ENCODE measurements at regions not wholly inside any gene's neighbourhood (a gene's known extent, or its start where the extent isn't known, plus 50 kb on each side); places are given as distances from the start of the nearest gene placed in this dataset.
"Not testable (repeated sequence)": the region's sequence is repeated elsewhere in the genome, so short reads cannot be mapped to it uniquely, and the experiment has no call there.

DNA sequence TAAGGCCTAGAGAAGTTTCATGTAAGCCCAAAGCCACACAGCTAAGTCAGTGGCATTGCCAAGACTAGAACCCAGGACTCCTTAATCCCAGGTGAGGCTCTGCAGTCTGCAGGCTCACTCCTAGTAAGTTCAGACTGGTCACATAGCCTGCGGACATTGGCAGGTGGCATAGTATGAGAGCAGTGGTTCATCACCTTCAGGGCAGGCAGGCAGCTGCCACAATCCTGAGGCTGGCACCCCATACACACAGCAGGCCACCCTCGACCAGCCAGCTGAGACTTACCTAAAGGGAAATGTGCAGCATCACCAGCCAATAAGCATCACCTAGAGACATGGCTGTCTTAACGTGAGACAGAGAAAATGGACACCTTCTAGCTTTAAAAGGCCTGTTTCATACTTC is 231.6 kb upstream of the UBASH3B start:
- TF ChIP-seq JUND (IDR thresholded peaks at IDR 0.05; ENCODE audit: low read depth): no peak
- in situ Hi-C loops (cut with HindIII; ENCODE audit: low pct_unique_long_range_greater_than_20kb, low sequenced_read_pairs): no loop called here
- no peak for DNase-seq (ENCODE audit: low read depth in 1 of 2, low spot score in 1 of 2)

DNA sequence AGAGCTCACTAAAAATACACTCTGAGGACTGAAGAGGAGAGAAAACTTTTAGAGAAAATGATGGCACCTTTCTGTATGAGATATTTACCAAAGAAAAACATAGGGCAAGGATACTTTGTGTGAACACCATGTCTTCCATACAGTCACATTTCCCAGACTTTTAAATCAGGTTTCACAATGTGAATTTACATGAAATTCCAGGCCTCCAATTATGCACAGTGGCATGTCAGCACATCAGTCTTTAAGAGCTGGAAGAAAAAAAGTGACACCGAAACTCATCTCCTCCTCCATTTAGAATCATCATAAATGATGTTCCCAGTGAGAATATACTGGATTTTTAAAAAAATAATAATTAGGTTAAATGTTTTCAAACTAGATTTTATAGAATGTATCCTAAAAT is 232.2 kb upstream of the UBASH3B start:
- DNase-seq (ENCODE audit: low read depth in 1 of 2, low spot score in 1 of 2): no peak
- in situ Hi-C loops (cut with HindIII; ENCODE audit: low pct_unique_long_range_greater_than_20kb, low sequenced_read_pairs): no loop called here
- TF ChIP-seq JUND (IDR thresholded peaks at IDR 0.05; ENCODE audit: low read depth): no peak

DNA sequence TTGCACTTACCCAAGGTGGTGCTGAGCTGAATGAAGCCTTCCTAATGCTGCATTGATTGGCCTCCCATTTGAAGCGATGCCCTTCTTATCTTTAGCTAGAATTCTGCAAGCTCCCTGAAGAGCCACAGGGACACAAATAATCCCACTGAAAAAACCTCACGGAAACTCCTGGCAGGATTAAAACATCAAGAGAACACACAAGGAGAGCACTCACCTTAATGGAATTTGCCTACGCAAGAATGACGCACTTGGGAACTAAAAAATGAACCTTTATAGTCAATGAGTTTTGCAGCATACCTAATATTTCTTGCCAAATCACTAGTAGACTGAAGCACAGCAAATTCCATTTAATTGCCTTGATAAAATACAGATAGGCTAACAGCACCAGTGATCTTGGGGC is 232.8 kb upstream of the UBASH3B start:
- TF ChIP-seq JUND (IDR thresholded peaks at IDR 0.05; ENCODE audit: low read depth): no peak
- in situ Hi-C loops (cut with HindIII; ENCODE audit: low pct_unique_long_range_greater_than_20kb, low sequenced_read_pairs): no loop called here
- no peak for DNase-seq (ENCODE audit: low read depth in 1 of 2, low spot score in 1 of 2)

DNA sequence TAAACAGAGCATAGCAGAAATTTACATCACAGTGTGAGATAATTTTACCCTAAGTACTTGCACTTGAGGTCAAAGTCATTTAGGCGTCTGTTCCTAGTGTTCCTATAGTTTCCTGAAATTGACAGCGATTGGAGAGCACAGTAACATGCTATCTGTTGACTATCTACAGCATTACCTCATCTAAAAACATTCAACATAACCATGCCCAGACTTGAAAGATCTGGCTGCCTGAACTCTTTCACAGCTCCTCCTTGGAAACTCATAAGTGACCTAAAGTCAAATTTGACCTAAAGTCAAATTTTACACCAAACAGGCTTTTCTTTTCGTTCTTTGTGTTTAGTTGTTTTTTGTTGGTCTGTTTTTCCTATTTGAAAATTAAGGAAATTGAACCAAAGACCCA is 233.8 kb upstream of the UBASH3B start:
- in situ Hi-C loops (cut with HindIII; ENCODE audit: low pct_unique_long_range_greater_than_20kb, low sequenced_read_pairs): no loop called here
- TF ChIP-seq JUND (IDR thresholded peaks at IDR 0.05; ENCODE audit: low read depth): no peak
- DNase-seq (ENCODE audit: low read depth in 1 of 2, low spot score in 1 of 2): no peak

DNA sequence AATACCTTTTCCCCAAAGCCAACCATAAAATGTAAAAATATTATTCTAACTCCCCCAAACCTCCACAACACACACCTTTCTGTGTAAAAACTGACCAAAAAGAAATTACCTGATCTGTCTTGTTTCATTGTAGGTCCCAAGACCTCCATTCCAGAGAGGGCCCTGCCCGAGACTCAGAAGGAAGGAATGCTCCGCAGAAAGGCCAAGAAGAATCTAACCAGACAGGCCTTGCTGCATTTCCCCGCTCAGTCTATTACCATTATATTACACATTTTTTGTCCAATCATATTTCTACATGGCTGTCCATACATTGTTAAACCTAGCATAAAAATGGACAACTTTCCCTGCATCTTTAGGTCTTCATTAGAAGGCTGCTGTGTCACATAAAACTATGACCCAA is 237.5 kb upstream of the UBASH3B start:
- DNase-seq (ENCODE audit: low read depth in 1 of 2, low spot score in 1 of 2): no peak
- in situ Hi-C loops (cut with HindIII; ENCODE audit: low pct_unique_long_range_greater_than_20kb, low sequenced_read_pairs): no loop called here
- no peak for TF ChIP-seq JUND (IDR thresholded peaks at IDR 0.05; ENCODE audit: low read depth)

DNA sequence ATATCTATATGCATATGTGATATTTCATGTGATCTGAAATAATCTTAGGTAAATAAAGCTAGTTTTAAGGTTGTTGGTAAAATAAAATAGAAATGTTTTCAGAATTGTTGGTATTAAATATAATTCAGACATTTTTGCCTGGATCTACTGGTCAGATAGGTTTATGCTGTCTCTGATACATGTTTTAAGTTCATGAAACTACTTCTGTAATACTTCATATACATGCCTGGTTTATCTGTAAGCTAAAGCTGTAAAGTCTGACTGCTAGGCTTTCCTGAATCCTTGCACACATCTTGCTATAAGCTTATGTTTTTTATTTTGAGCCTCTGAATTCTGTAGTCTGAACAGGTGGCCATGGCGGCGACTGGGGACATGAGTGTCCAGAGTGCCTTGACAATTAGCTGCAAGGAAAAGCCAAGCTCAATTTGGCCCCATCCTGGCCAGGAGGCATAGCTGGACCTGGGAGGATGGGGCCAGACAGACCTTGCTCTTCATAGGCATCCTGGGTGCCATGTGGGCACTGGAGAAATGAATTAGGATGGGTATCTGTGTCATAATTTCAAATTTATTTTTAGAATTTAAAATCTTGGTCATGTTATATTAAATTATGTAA is 241.0 kb upstream of the UBASH3B start:
- no peak for DNase-seq (ENCODE audit: low read depth in 1 of 2, low spot score in 1 of 2)
- in situ Hi-C loops (cut with HindIII; ENCODE audit: low pct_unique_long_range_greater_than_20kb, low sequenced_read_pairs): no loop called here
- TF ChIP-seq JUND (IDR thresholded peaks at IDR 0.05; ENCODE audit: low read depth): no peak

DNA sequence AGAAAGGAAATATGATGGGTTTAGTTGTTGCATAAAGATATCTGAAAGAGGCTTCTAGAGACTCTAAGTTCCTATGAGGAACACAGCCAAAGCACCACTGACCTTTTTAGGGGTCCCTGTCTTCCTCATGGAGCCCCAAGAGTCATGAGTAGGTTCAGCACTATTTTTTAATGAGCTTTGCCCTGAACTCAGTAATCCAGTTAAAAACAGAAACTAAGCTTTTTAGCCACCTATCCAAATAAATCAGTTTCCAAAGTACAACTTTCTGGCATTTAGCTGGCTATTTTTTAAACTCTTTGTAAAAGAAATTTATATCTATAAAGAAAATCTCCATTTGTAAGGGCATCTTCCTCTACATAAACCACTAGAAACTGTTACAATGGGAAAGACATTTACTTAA is 241.8 kb upstream of the UBASH3B start:
- in situ Hi-C loops (cut with HindIII; ENCODE audit: low pct_unique_long_range_greater_than_20kb, low sequenced_read_pairs): no loop called here
- no peak for DNase-seq (ENCODE audit: low read depth in 1 of 2, low spot score in 1 of 2)
- no peak for TF ChIP-seq JUND (IDR thresholded peaks at IDR 0.05; ENCODE audit: low read depth)

DNA sequence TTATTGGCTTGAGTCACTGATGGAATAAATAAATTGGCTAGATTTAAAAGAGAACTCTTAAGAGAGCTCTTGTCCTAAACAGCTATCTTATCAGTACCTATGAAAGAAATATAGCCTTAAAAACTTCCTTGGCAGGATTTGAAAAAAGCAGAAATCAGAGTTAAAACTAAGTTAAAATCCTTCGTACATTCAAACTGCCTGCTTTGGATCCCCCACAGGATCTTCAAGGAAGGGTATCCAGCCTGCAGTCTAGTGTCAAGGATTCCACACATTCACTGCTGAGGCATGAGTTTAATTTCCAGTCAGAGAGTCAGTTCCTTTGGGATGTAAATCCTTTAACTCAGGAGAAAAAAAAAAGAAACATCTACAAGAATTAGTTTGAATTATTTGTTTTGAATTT is 242.9 kb upstream of the UBASH3B start:
- in situ Hi-C loops (cut with HindIII; ENCODE audit: low pct_unique_long_range_greater_than_20kb, low sequenced_read_pairs): no loop called here
- TF ChIP-seq JUND (IDR thresholded peaks at IDR 0.05; ENCODE audit: low read depth): no peak
- DNase-seq (ENCODE audit: low read depth in 1 of 2, low spot score in 1 of 2): no peak

DNA sequence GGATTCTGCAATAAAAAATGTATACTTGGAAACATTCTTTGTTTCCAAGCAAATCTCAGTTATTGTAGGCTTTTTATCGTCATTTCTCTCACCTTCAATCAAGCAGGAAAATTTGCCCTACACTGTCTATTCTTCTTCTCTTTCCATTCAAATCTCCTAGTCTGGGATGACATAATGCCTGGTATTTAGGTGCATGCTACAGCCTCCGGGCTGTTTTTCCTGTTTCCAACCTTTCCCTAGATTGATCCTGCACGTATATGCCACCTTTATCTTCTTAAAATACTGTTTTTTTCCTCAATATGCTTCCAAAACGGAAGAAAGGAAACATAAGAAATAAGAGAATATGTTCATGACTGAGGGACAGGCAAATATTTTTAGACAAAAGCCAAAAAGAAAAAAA is 249.1 kb upstream of the UBASH3B start:
- no peak for TF ChIP-seq JUND (IDR thresholded peaks at IDR 0.05; ENCODE audit: low read depth)
- peak in 1 of 2 experiments; percentile 27 for DNase-seq (ENCODE audit: low read depth in 1 of 2, low spot score in 1 of 2)
- in situ Hi-C loops (cut with HindIII; ENCODE audit: low pct_unique_long_range_greater_than_20kb, low sequenced_read_pairs): no loop called here

DNA sequence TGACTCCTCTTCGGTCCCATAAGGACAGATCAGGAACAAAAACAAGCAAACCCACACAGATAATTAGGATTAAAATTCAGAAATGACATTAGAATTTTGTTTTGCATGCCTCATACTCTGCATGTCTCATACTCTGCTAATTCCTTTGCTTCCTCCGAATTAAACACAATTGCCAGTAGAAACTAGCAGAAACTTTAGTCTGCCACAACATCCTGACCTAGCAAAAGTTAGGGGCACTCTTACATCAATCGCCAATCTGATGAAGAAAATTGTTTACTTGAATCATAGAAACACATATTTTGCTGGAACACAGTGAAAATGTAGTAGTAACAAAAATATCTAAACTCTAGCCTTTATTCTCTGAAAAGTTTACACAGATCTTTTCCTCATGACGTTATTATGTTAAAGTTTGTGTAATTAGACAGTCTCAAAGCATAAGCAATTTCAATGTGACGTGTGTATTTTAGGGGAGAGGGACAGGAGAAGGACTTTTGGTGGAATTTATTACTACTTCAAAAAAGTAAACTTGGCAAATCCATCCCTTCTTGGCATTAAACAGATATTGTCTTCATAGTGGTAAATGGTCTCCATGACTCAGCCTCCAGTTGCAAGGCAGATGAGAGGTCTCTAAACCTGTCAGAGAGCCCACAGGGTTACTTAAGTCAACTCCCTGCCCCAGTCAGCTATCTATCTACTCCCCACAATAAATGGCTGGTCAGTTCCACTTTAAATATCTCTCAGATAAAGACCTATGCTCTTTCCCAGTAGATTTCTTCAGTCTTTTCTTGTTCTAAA is 249.8 kb upstream of the UBASH3B start:
- TF ChIP-seq JUND (IDR thresholded peaks at IDR 0.05; ENCODE audit: low read depth): no peak
- in situ Hi-C loops (cut with HindIII; ENCODE audit: low pct_unique_long_range_greater_than_20kb, low sequenced_read_pairs): no loop called here
- DNase-seq (ENCODE audit: low read depth in 1 of 2, low spot score in 1 of 2): no peak

DNA sequence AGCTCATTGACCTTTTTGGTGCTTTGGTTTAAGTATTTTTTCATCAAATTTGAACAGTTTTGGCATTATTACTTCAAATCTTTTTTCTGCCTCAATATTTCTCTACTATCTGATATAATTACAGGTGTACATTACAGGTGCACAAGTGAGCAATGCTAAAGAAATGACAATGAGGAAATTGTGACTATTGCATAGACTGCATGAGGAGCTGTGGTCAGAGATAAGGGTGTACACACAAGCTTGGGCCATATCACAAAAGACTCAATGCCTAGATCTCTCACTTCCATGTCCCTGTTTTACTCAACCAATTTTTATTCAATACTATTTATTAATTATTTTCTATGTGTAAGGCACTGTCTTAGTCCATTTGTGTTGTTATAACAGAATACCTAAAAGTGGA is 251.0 kb upstream of the UBASH3B start:
- no peak for DNase-seq (ENCODE audit: low read depth in 1 of 2, low spot score in 1 of 2)
- no peak for TF ChIP-seq JUND (IDR thresholded peaks at IDR 0.05; ENCODE audit: low read depth)
- in situ Hi-C loops (cut with HindIII; ENCODE audit: low pct_unique_long_range_greater_than_20kb, low sequenced_read_pairs): no loop called here

DNA sequence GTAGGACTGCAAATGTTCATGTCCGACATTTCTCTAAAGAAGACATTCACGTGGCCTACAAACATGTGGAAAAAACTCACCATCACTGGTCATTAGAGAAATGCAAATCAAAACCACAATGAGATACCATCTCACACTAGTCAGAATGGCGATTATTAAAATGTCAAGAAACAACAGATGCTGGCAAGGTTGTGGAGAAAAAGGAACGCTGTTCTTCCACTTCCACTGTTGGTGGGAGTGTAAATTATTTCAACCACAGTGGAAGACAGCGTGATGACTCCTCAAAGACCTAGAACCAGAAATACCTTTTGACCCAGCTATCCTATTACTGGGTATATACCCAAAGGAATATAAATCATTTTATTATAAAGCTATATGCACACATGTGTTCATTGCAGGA is 253.9 kb upstream of the UBASH3B start:
- in situ Hi-C loops (cut with HindIII; ENCODE audit: low pct_unique_long_range_greater_than_20kb, low sequenced_read_pairs); DNase-seq (ENCODE audit: low read depth in 1 of 2, low spot score in 1 of 2): not testable (repeated sequence)

DNA sequence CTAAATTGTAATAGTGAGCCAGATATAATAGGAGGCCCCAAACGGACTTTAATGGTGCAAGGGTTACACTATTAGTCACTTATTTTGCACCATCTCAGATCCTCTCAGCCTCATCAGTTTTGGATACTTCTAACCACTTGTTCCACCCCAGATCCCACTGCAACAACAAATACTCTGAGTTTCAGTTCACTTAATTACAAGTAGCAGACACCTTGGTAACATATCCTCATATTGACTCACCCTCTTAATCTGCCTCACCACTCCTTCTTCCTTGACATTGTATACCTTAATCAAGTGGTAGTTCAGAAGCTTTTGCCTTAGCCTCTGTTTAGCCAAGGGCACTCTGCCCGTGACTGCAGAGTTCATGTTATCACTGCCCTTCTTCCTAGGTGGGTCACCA is 256.1 kb upstream of the UBASH3B start:
- no peak for TF ChIP-seq JUND (IDR thresholded peaks at IDR 0.05; ENCODE audit: low read depth)
- DNase-seq (ENCODE audit: low read depth in 1 of 2, low spot score in 1 of 2): no peak
- in situ Hi-C loops (cut with HindIII; ENCODE audit: low pct_unique_long_range_greater_than_20kb, low sequenced_read_pairs): no loop called here

DNA sequence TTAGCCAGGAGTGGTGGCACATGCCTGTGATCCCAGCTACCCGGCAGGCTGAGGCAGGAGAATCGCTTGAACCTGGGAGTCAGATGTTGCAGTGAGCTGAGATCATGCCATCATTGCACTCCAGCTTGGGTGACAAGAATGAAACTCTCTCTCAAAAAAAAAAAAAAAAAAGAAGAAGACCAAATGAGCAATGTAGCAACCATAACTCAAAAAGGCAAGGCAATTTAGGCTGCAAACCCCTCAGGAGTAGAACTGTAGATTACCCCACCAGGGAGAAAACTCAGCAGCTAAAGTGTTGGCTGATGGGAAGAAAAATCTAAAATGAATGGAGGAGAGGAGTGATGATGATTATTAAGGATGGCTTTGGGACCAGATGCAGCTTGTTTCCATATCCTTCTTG is 256.7 kb upstream of the UBASH3B start:
- TF ChIP-seq JUND (IDR thresholded peaks at IDR 0.05; ENCODE audit: low read depth): no peak
- in situ Hi-C loops (cut with HindIII; ENCODE audit: low pct_unique_long_range_greater_than_20kb, low sequenced_read_pairs): no loop called here
- no peak for DNase-seq (ENCODE audit: low read depth in 1 of 2, low spot score in 1 of 2)
